ENCODE measurements at regions not wholly inside any gene's neighbourhood (a gene's known extent, or its start where the extent isn't known, plus 50 kb on each side); places are given as distances from the start of the nearest gene placed in this dataset.
A peak's percentile ranks its signal among the peaks of the same experiment; 100 is the strongest.

- Histone ChIP-seq H3K36me3 (no peaks in the 10 kb centered on the region), H3K4me1 (no peaks in the 10 kb centered on the region), H3K27ac (no peak overlapping the region), H3K9me3 (no peaks in the 10 kb centered on the region), H3K4me3 (no peak overlapping the region), H3K27me3 (no peaks in the 10 kb centered on the region)
- DNase-seq (no peak), FAIRE-seq (no peak), ATAC-seq (no peak)
- intact Hi-C loops (cut with DNase I), result no loop called here
- TF ChIP-seq CTCF (IDR thresholded peaks at IDR 0.05), result no peak
- WGBS, 2 donors, result 72 to 76% methylated on average over 1 of the region's 1 CpG
These were observed 1324.5 kb upstream of the DDX18 start for GRCh38 chr2:116489944-116490343.

- no peak for ATAC-seq
- H3K27ac ChIP-seq, result no peak overlapping the region
- no peaks in the 10 kb centered on the region for H3K4me1 ChIP-seq
- FAIRE-seq, result no peak
- DNase-seq, result no peak
- no peaks in the 10 kb centered on the region for H3K36me3 ChIP-seq
- H3K9me3 ChIP-seq, result no peaks in the 10 kb centered on the region
- TF ChIP-seq CTCF (IDR thresholded peaks at IDR 0.05), result no peak
- H3K27me3 ChIP-seq, result no peaks in the 10 kb centered on the region
- no peak overlapping the region for H3K4me3 ChIP-seq
- intact Hi-C loops (cut with DNase I), result no loop called here
- 59 to 66% methylated on average over 9 of the region's 9 CpGs for WGBS, 2 donors
These were observed 1323.9 kb upstream of the DDX18 start for GRCh38 chr2:116490511-116491145.

- FAIRE-seq, result no peak
- H3K4me3 ChIP-seq, result no peak overlapping the region
- no peaks in the 10 kb centered on the region for H3K27me3 ChIP-seq
- TF ChIP-seq CTCF (IDR thresholded peaks at IDR 0.05), result no peak
- no peaks in the 10 kb centered on the region for H3K36me3 ChIP-seq
- no peaks in the 10 kb centered on the region for H3K4me1 ChIP-seq
- no peak for ATAC-seq
- 68 to 83% methylated on average over 11 of the region's 11 CpGs for WGBS, 2 donors
- intact Hi-C loops (cut with DNase I), result no loop called here
- H3K9me3 ChIP-seq, result no peaks in the 10 kb centered on the region
- no peak for DNase-seq
- H3K27ac ChIP-seq, result no peak overlapping the region
These were observed 1323.2 kb upstream of the DDX18 start for GRCh38 chr2:116491292-116491691.

GRCh38 chr2:116499389-116499788 lies 1315.1 kb upstream of the DDX18 start:
- intact Hi-C loops (cut with DNase I), result no loop called here
- ATAC-seq, result no peak
- 19 to 24% methylated on average over 5 of the region's 5 CpGs for WGBS, 2 donors
- TF ChIP-seq CTCF (IDR thresholded peaks at IDR 0.05), result no peak
- no peaks in the 10 kb centered on the region for H3K36me3 ChIP-seq
- no peak for DNase-seq
- no peak overlapping the region for H3K27ac ChIP-seq
- no peak overlapping the region for H3K4me3 ChIP-seq
- no peaks in the 10 kb centered on the region for H3K27me3 ChIP-seq
- FAIRE-seq, result no peak
- H3K9me3 ChIP-seq, result no peaks in the 10 kb centered on the region
- H3K4me1 ChIP-seq, result no peaks in the 10 kb centered on the region

- Histone ChIP-seq H3K27ac (no peak overlapping the region), H3K27me3 (no peaks in the 10 kb centered on the region), H3K4me1 (no peaks in the 10 kb centered on the region), H3K9me3 (no peaks in the 10 kb centered on the region), H3K36me3 (no peaks in the 10 kb centered on the region), H3K4me3 (no peak overlapping the region)
- ATAC-seq, result peak in 2 of 4 donors; percentile 40 to 44
- FAIRE-seq, result no peak
- TF ChIP-seq CTCF (IDR thresholded peaks at IDR 0.05), result no peak
- 23 to 53% methylated on average over 2 to 3 of the region's 3 CpGs for WGBS, 2 donors
- intact Hi-C loops (cut with DNase I), result no loop called here
- DNase-seq, result no peak
These were observed 1304.3 kb upstream of the DDX18 start for GRCh38 chr2:116510117-116510671.

Data from pancreas (tissue), 10 donors.